SK-N-SH (cell line): ENCODE measurements at regions not wholly inside any gene's neighbourhood (a gene's known extent, or its start where the extent isn't known, plus 50 kb on each side); places are given as distances from the start of the nearest gene placed in this dataset.

Experiments
- CTCF ChIA-PET: fragments of 300-600, 350-600 bp; formaldehyde crosslinking; extraction: SDS; loops from one replicate; lab custom pipeline; 2021; lab: Yijun Ruan, JAX
- POLR2A ChIA-PET: fragments of 350-600 bp; sonication (Branson Sonifier 250); formaldehyde crosslinking; extraction: SDS; loops from one replicate; lab custom pipeline; 2020; ENCODE audit warnings: antibody characterized with exemption, inconsistent platforms; lab: Yijun Ruan, JAX
- DNase-seq: peaks from one replicate; pipeline ENCODE4 v3.0.0; 2012
- H2AFZ ChIP-seq: fragments of 200-600 bp; sonication (generic); 2 replicates; pipeline ENCODE4 v1.8.1; 2016; ENCODE audit warnings: antibody characterized with exemption, mild to moderate bottlenecking, low read depth
- H3F3A ChIP-seq: fragments of 200-600 bp; sonication (generic); replicated peaks from 2 replicates; pipeline ENCODE3; 2016; ENCODE audit warnings: antibody characterized with exemption, mild to moderate bottlenecking; ENCODE audit not compliant: insufficient read depth
- H3K27ac ChIP-seq, 2 experiments: fragments of 200-500 bp in 1 of 2; fragments of 200-600 bp in 1 of 2; sonication (Bioruptor generic) in 1 of 2; sonication (generic), shearing (Covaris generic) in 1 of 2; 2 replicates each; pipeline versions ENCODE4 v1.5.1 to v1.6.1; 2014 to 2016; ENCODE audit warnings: low read depth in 2 of 2, inconsistent platforms in 1 of 2, low read length in 1 of 2, mild to moderate bottlenecking in 1 of 2, mixed read lengths in 1 of 2
- H3K27me3 ChIP-seq: fragments of 200-600 bp; sonication (generic), shearing (Covaris generic); 2 replicates; pipeline ENCODE4 v1.6.1; 2016; ENCODE audit warnings: mixed run types; ENCODE audit not compliant: insufficient read depth
- H3K36me3 ChIP-seq, 2 experiments: fragments of 200-500 bp in 1 of 2; fragments of 200-600 bp in 1 of 2; sonication (Bioruptor generic) in 1 of 2; sonication (generic) in 1 of 2; replicated peaks in 1 of 2; 2 replicates each; pipeline versions ENCODE3 to v1.5.1; 2014 to 2016; ENCODE audit warnings: low read length in 1 of 2, mild to moderate bottlenecking in 1 of 2; ENCODE audit not compliant: insufficient read depth in 2 of 2, control insufficient read depth in 1 of 2
- H3K4me1 ChIP-seq, 2 experiments: fragments of 200-500 bp in 1 of 2; fragments of 200-600 bp in 1 of 2; sonication (Bioruptor generic) in 1 of 2; sonication (generic), shearing (Covaris generic) in 1 of 2; 2 replicates each; pipeline versions ENCODE4 v1.5.1 to v1.6.1; 2014 to 2016; ENCODE audit warnings: low read depth in 1 of 2, low read length in 1 of 2, mixed run types in 1 of 2; ENCODE audit not compliant: insufficient read depth in 2 of 2, control insufficient read depth in 1 of 2
- H3K4me2 ChIP-seq: fragments of 200-600 bp; sonication (generic), shearing (Covaris generic); 2 replicates; pipeline ENCODE4 v1.6.1; 2017; ENCODE audit warnings: mixed run types
- H3K4me3 ChIP-seq, 2 experiments: fragments of 200-500 bp in 1 of 2; fragments of 200-600 bp in 1 of 2; sonication (Bioruptor generic) in 1 of 2; sonication (generic), shearing (Covaris generic) in 1 of 2; 2 replicates each; pipeline versions ENCODE4 v1.5.1 to v1.8.1; 2014 to 2016; ENCODE audit warnings: low read depth in 2 of 2, inconsistent platforms in 1 of 2, low read length in 1 of 2, mild to moderate bottlenecking in 1 of 2, mixed read lengths in 1 of 2, moderate library complexity in 1 of 2
- H3K79me2 ChIP-seq: fragments of 200-600 bp; sonication (generic); 2 replicates; pipeline ENCODE4 v1.8.1; 2017; ENCODE audit warnings: mild to moderate bottlenecking; ENCODE audit not compliant: insufficient read depth
- H3K9ac ChIP-seq: fragments of 200-600 bp; sonication (generic); 2 replicates; pipeline ENCODE4 v1.6.1; 2017; ENCODE audit warnings: mixed run types
- H3K9me2 ChIP-seq: fragments of 200-600 bp; sonication (generic); 2 replicates; pipeline ENCODE4 v1.6.1; 2017; ENCODE audit warnings: mixed run types
- H3K9me3 ChIP-seq: fragments of 200-600 bp; sonication (generic); 2 replicates; pipeline ENCODE4 v1.6.1; 2017; ENCODE audit warnings: mixed run types, mild to moderate bottlenecking, moderate library complexity
- H4K20me1 ChIP-seq: fragments of 200-600 bp; sonication (generic); 2 replicates; pipeline ENCODE4 v1.6.1; 2017; ENCODE audit warnings: mild to moderate bottlenecking, mixed run types; ENCODE audit not compliant: insufficient read depth
- CHD2 ChIP-seq: fragments of 150-350 bp; IDR thresholded peaks from 2 replicates; pipeline ENCODE4 v1.6.1; 2018; ENCODE audit warnings: low read length; ENCODE audit not compliant: partially characterized antibody
- EZH2phosphoT487 ChIP-seq: fragments of 200-600 bp; sonication (generic); IDR thresholded peaks from 2 replicates; pipeline ENCODE4 v1.6.1; 2017; ENCODE audit warnings: low read depth, mixed run types, mild to moderate bottlenecking, antibody characterized with exemption, moderate library complexity, borderline replicate concordance
- IRF3 ChIP-seq: fragments of 150-350 bp; IDR thresholded peaks from 2 replicates; pipeline ENCODE4 v1.6.1; 2016; ENCODE audit warnings: mild to moderate bottlenecking, low read depth, low read length
- MEF2A ChIP-seq: IDR thresholded peaks from 2 replicates; pipeline ENCODE4 v1.4.0; 2012; ENCODE audit warnings: low read depth, borderline replicate concordance
- REST ChIP-seq: IDR thresholded peaks from 2 replicates; pipeline ENCODE4 v1.6.1; 2012; ENCODE audit warnings: mild to moderate bottlenecking, low read depth, low read length, moderate library complexity
- TCF12 ChIP-seq: IDR thresholded peaks from 2 replicates; pipeline ENCODE4 v1.4.0; 2012
- TEAD4 ChIP-seq: IDR thresholded peaks from 2 replicates; pipeline ENCODE4 v1.4.0; 2012; ENCODE audit warnings: mild to moderate bottlenecking, borderline replicate concordance; ENCODE audit not compliant: insufficient read depth
- WGBS: methylation state at CpG from one replicate; pipeline ENCODE4 v1.1.6; 2017; ENCODE audit warnings: low lambda C conversion rate; 5-methylcytosine and 5-hydroxymethylcytosine counted together

GRCh38 chr4:122532766-122533165 lies 76.2 kb upstream of the IL2 start:
- H3K79me2 ChIP-seq: no peaks in the 10 kb centered on the region
- H2AFZ ChIP-seq: no peak overlapping the region
- ChIA-PET POLR2A (no interaction called here), CTCF (interaction anchor here (1.1 kb wide), 1 partner anchor 13 kb away, joined by 3 read pairs; no protein-coding TSS in a partner anchor)
- no peak overlapping the region for H3K27ac ChIP-seq
- H3K9me2 ChIP-seq: no peaks in the 10 kb centered on the region
- no peak overlapping the region for H3K4me2 ChIP-seq
- no peaks in the 10 kb centered on the region for H3K36me3 ChIP-seq
- no peak overlapping the region for H3K9ac ChIP-seq
- 6% methylated on average over 2 of the region's 2 CpGs for WGBS
- H3K27me3 ChIP-seq: no peaks in the 10 kb centered on the region
- H3F3A ChIP-seq: no peaks in the 10 kb centered on the region
- no peaks in the 10 kb centered on the region for H3K9me3 ChIP-seq
- TF ChIP-seq EZH2phosphoT487: no peak
- DNase-seq: no peak
- no peaks in the 10 kb centered on the region for H4K20me1 ChIP-seq
- no peak overlapping the region for H3K4me3 ChIP-seq
- no peaks in the 10 kb centered on the region for H3K4me1 ChIP-seq

- Histone ChIP-seq H3K4me1 (no peaks in the 10 kb centered on the region), H3K9ac (no peak overlapping the region), H3K4me2 (no peak overlapping the region), H3K36me3 (no peaks in the 10 kb centered on the region), H3K9me2 (no peaks in the 10 kb centered on the region), H3K27me3 (no peaks in the 10 kb centered on the region), H3K4me3 (no peak overlapping the region), H2AFZ (no peak overlapping the region), H3K79me2 (no peaks in the 10 kb centered on the region), H3F3A (no peaks in the 10 kb centered on the region), H4K20me1 (no peaks in the 10 kb centered on the region), H3K27ac (no peak overlapping the region), H3K9me3 (no peaks in the 10 kb centered on the region)
- no peak for DNase-seq
- TF ChIP-seq REST (no peak), CHD2 (no peak), MEF2A (no peak), TCF12 (no peak), TEAD4 (no peak)
- CTCF ChIA-PET: no interaction called here
- POLR2A ChIA-PET: no interaction called here
- 5% methylated on average over 3 of the region's 3 CpGs for WGBS
These were observed 75.0 kb upstream of the IL2 start for GRCh38 chr4:122531514-122531913.

GRCh38 chr4:122531038-122531437 lies 74.5 kb upstream of the IL2 start:
- Histone ChIP-seq H3K4me2 (no peak overlapping the region), H3K9me3 (no peaks in the 10 kb centered on the region), H3K27ac (no peak overlapping the region), H3F3A (no peaks in the 10 kb centered on the region), H3K27me3 (no peaks in the 10 kb centered on the region), H3K9me2 (no peaks in the 10 kb centered on the region), H2AFZ (no peak overlapping the region), H3K4me1 (no peaks in the 10 kb centered on the region), H3K4me3 (no peak overlapping the region), H3K79me2 (no peaks in the 10 kb centered on the region), H3K9ac (no peak overlapping the region), H4K20me1 (no peaks in the 10 kb centered on the region), H3K36me3 (no peaks in the 10 kb centered on the region)
- no peak for TF ChIP-seq IRF3
- CTCF ChIA-PET: no interaction called here
- POLR2A ChIA-PET: no interaction called here
- DNase-seq: no peak
- 0% methylated on average over 1 of the region's 1 CpG for WGBS
